ENCODE measurements at regions not wholly inside any gene's neighbourhood (a gene's known extent, or its start where the extent isn't known, plus 50 kb on each side); places are given as distances from the start of the nearest gene placed in this dataset.

DNA sequence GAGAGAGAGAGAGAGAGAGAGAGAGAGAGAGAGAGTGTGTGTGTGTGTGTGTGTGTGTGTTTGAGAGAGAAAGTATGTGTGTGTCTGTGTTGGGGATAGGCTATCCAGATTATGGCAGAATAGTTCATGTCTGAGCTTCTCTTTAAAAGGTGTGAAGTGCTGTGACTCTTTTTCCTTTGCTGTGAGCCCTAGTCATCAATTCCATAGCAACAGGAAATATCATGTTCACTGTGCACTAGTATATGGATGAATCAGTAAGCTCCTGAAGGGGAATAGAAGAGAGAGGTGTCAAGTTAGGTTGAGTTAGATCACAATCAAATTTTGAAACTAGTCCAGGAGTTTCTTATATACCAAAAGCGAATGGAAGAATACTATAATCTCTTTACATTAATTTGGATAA is 318.7 kb downstream of the RFPL4B start:
- H3K27me3 ChIP-seq (ENCODE audit: control insufficient read depth in 4 of 4, insufficient read depth in 4 of 4, low read length in 3 of 4), result no peaks in the 10 kb centered on the region
- 85% methylated on average over 1 of the region's 1 CpG for WGBS
- no peak overlapping the region for H3K27ac ChIP-seq (ENCODE audit: low read depth in 1 of 2, low read length in 2 of 2)
- H3K9ac ChIP-seq (ENCODE audit: low read depth in 1 of 2, low read length in 2 of 2), result no peak overlapping the region
- TF ChIP-seq, protein P1, sequence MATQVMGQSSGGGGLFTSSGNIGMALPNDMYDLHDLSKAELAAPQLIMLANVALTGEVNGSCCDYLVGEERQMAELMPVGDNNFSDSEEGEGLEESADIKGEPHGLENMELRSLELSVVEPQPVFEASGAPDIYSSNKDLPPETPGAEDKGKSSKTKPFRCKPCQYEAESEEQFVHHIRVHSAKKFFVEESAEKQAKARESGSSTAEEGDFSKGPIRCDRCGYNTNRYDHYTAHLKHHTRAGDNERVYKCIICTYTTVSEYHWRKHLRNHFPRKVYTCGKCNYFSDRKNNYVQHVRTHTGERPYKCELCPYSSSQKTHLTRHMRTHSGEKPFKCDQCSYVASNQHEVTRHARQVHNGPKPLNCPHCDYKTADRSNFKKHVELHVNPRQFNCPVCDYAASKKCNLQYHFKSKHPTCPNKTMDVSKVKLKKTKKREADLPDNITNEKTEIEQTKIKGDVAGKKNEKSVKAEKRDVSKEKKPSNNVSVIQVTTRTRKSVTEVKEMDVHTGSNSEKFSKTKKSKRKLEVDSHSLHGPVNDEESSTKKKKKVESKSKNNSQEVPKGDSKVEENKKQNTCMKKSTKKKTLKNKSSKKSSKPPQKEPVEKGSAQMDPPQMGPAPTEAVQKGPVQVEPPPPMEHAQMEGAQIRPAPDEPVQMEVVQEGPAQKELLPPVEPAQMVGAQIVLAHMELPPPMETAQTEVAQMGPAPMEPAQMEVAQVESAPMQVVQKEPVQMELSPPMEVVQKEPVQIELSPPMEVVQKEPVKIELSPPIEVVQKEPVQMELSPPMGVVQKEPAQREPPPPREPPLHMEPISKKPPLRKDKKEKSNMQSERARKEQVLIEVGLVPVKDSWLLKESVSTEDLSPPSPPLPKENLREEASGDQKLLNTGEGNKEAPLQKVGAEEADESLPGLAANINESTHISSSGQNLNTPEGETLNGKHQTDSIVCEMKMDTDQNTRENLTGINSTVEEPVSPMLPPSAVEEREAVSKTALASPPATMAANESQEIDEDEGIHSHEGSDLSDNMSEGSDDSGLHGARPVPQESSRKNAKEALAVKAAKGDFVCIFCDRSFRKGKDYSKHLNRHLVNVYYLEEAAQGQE (IDR thresholded peaks at IDR 0.05), result no peak
- TF ChIP-seq, protein P2, sequence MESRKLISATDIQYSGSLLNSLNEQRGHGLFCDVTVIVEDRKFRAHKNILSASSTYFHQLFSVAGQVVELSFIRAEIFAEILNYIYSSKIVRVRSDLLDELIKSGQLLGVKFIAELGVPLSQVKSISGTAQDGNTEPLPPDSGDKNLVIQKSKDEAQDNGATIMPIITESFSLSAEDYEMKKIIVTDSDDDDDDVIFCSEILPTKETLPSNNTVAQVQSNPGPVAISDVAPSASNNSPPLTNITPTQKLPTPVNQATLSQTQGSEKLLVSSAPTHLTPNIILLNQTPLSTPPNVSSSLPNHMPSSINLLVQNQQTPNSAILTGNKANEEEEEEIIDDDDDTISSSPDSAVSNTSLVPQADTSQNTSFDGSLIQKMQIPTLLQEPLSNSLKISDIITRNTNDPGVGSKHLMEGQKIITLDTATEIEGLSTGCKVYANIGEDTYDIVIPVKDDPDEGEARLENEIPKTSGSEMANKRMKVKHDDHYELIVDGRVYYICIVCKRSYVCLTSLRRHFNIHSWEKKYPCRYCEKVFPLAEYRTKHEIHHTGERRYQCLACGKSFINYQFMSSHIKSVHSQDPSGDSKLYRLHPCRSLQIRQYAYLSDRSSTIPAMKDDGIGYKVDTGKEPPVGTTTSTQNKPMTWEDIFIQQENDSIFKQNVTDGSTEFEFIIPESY (IDR thresholded peaks at IDR 0.05), result no peak
- TF ChIP-seq, protein P3, sequence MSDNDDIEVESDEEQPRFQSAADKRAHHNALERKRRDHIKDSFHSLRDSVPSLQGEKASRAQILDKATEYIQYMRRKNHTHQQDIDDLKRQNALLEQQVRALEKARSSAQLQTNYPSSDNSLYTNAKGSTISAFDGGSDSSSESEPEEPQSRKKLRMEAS (IDR thresholded peaks at IDR 0.05), result no peak
- TF ChIP-seq NR2F2 (IDR thresholded peaks at IDR 0.05), result no peak
- TF ChIP-seq SP1 (IDR thresholded peaks at IDR 0.05), result no peak
- TF ChIP-seq, protein P4, sequence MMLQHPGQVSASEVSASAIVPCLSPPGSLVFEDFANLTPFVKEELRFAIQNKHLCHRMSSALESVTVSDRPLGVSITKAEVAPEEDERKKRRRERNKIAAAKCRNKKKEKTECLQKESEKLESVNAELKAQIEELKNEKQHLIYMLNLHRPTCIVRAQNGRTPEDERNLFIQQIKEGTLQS (IDR thresholded peaks at IDR 0.05), result no peak
- TF ChIP-seq RAD21 (IDR thresholded peaks at IDR 0.05), result no peak
- no peak for TF ChIP-seq FOXA2 (IDR thresholded peaks at IDR 0.05)
- TF ChIP-seq JUND (IDR thresholded peaks at IDR 0.05), result no peak
- TF ChIP-seq RXRA (IDR thresholded peaks at IDR 0.05), result no peak
- TF ChIP-seq HNF4G (IDR thresholded peaks at IDR 0.05), result no peak
- no peaks in the 10 kb centered on the region for H3K9me3 ChIP-seq (ENCODE audit: control insufficient read depth in 4 of 4, low read length in 3 of 4)
- no peaks in the 10 kb centered on the region for H3K4me1 ChIP-seq (ENCODE audit: control insufficient read depth in 4 of 4, insufficient read depth in 4 of 4, low read length in 3 of 4)
- H3K36me3 ChIP-seq (ENCODE audit: control insufficient read depth in 4 of 4, insufficient read depth in 3 of 4, low read depth in 1 of 4, low read length in 3 of 4), result no peaks in the 10 kb centered on the region
- H3K4me3 ChIP-seq (ENCODE audit: low read depth in 1 of 3, low read length in 3 of 3), result no peak overlapping the region
- no peak for DNase-seq (ENCODE audit: low spot score)

DNA sequence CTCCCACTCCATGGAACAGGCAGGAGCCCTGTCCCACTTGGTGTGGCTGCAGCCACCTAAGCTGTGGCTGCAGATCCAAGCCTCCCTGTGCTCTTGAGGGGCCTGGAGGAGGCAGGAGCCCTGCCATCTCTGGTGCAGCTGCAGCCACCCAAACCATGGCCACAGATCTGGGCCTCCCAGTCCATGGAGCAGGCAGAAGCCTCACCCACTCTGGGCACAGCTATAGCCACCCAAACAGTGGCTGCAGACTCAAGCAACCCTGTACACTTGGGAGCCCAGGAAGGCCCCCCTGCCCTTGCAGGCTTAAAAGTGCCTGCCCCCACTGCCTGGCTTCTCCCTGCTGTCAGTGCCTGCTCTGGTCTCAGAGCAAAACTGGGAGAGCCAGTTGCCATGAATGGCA is 320.3 kb downstream of the RFPL4B start:
- TF ChIP-seq TAF1 (conservative IDR thresholded peaks at IDR 0.05) (no peak), FOXA2 (IDR thresholded peaks at IDR 0.05) (no peak), RAD21 (IDR thresholded peaks at IDR 0.05) (no peak)
- TF ChIP-seq, protein P5, sequence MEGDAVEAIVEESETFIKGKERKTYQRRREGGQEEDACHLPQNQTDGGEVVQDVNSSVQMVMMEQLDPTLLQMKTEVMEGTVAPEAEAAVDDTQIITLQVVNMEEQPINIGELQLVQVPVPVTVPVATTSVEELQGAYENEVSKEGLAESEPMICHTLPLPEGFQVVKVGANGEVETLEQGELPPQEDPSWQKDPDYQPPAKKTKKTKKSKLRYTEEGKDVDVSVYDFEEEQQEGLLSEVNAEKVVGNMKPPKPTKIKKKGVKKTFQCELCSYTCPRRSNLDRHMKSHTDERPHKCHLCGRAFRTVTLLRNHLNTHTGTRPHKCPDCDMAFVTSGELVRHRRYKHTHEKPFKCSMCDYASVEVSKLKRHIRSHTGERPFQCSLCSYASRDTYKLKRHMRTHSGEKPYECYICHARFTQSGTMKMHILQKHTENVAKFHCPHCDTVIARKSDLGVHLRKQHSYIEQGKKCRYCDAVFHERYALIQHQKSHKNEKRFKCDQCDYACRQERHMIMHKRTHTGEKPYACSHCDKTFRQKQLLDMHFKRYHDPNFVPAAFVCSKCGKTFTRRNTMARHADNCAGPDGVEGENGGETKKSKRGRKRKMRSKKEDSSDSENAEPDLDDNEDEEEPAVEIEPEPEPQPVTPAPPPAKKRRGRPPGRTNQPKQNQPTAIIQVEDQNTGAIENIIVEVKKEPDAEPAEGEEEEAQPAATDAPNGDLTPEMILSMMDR (IDR thresholded peaks at IDR 0.05; ENCODE audit: low read depth, low read length, missing input control), result no peak
- Histone ChIP-seq H3K36me3 (ENCODE audit: control insufficient read depth in 4 of 4, insufficient read depth in 3 of 4, low read depth in 1 of 4, low read length in 3 of 4) (no peaks in the 10 kb centered on the region), H3K9ac (ENCODE audit: low read depth in 1 of 2, low read length in 2 of 2) (no peak overlapping the region), H3K27me3 (ENCODE audit: control insufficient read depth in 4 of 4, insufficient read depth in 4 of 4, low read length in 3 of 4) (no peaks in the 10 kb centered on the region), H3K4me3 (ENCODE audit: low read depth in 1 of 3, low read length in 3 of 3) (no peak overlapping the region), H3K27ac (ENCODE audit: low read depth in 1 of 2, low read length in 2 of 2) (no peak overlapping the region), H3K4me1 (ENCODE audit: control insufficient read depth in 4 of 4, insufficient read depth in 4 of 4, low read length in 3 of 4) (no peaks in the 10 kb centered on the region), H3K9me3 (ENCODE audit: control insufficient read depth in 4 of 4, low read length in 3 of 4) (no peaks in the 10 kb centered on the region)
- DNase-seq (ENCODE audit: low spot score), result no peak
